C4-2B (cell line): ENCODE measurements at regions not wholly inside any gene's neighbourhood (a gene's known extent, or its start where the extent isn't known, plus 50 kb on each side); places are given as distances from the start of the nearest gene placed in this dataset.

Source experiments
- ZFX ChIP-seq: fragments of 450-650 bp; IDR thresholded peaks from 2 replicates; pipeline ENCODE4 v1.6.1; 2017
- TF ChIP-seq, protein P1 (sequence below): fragments of 450-650 bp; conservative IDR thresholded peaks from 2 replicates; pipeline ENCODE4 v1.5.1; 2017; ENCODE audit warnings: mild to moderate bottlenecking

DNA sequence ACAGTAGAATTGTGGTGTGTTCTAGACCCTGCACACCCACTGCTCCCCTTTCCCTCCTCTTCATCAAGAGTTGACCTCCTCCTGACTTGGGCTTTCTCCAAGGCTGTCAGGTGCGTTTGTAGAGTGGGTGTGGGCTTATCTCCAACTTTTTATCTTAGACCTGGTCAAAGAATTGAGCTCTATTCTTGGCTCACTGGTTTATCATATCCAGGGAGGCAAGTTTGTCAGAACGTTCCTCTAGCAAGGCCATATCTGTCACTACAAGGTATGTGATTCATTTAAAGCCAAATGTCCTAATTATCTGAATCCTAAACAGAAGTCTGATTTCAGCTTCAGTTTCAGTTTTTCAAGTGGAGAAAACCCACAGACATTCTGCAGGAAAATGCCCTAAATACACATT is 117.1 kb upstream of the MGAT5 start:
- TF ChIP-seq, protein P1, sequence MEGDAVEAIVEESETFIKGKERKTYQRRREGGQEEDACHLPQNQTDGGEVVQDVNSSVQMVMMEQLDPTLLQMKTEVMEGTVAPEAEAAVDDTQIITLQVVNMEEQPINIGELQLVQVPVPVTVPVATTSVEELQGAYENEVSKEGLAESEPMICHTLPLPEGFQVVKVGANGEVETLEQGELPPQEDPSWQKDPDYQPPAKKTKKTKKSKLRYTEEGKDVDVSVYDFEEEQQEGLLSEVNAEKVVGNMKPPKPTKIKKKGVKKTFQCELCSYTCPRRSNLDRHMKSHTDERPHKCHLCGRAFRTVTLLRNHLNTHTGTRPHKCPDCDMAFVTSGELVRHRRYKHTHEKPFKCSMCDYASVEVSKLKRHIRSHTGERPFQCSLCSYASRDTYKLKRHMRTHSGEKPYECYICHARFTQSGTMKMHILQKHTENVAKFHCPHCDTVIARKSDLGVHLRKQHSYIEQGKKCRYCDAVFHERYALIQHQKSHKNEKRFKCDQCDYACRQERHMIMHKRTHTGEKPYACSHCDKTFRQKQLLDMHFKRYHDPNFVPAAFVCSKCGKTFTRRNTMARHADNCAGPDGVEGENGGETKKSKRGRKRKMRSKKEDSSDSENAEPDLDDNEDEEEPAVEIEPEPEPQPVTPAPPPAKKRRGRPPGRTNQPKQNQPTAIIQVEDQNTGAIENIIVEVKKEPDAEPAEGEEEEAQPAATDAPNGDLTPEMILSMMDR, result no peak
- TF ChIP-seq ZFX, result no peak
